ENCODE measurements at regions not wholly inside any gene's neighbourhood (a gene's known extent, or its start where the extent isn't known, plus 50 kb on each side); places are given as distances from the start of the nearest gene placed in this dataset.

- DNase-seq (ENCODE audit: low read depth in 2 of 2), result no peak
- TF ChIP-seq CTCF (IDR thresholded peaks at IDR 0.05; ENCODE audit: low read depth, low read length), result no peak
- no peak overlapping the region for H3K4me3 ChIP-seq (replicated peaks in 1 of 2; ENCODE audit: low read depth in 2 of 2, low read length in 2 of 2)
Observed at GRCh38 chr2:75800456-75800855, 89.7 kb upstream of the GCFC2 start.

DNA sequence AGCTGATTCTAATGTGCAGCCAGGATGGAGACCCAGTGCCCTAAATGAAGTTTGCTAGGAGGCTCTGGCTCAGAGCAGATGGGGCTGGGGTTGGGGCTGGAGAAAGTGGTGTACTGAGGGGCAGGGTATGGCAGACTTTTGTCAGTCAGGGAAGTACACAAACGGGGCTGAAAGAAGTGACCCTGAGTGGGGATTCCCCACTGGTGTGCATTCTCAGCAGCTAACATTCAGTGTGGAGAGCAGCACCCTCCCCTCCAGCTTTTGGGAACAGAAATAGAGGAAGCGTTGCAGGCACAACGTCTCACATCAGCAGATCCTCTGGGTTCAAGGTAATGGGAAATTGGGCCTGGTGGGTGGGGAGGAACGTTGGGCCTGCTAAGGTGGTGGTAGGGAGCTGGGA lies 89.1 kb upstream of the GCFC2 start:
- H3K4me3 ChIP-seq (replicated peaks in 1 of 2; ENCODE audit: low read depth in 2 of 2, low read length in 2 of 2), result no peak overlapping the region
- TF ChIP-seq CTCF (IDR thresholded peaks at IDR 0.05; ENCODE audit: low read depth, low read length), result no peak

DNA sequence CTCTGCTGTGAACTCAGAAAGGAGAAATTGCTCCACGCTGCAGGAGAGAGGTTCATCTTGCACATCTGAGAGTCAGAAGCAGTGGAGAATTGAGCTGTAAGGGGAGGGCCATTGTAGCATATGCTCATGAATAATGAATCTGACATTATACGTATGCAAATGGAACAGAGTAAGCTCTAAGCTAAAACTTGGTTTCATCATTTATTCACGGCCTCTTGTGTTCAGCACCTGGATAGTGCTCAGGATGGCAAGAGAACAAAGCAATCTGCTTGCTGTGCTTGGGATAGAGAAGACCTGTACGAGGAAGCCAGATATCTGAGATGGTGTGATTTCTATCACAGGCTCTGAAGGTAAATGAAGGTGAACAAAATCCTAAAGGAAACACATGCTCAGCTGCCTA lies 87.9 kb upstream of the GCFC2 start:
- DNase-seq (ENCODE audit: low read depth in 2 of 2), result no peak
- H3K4me3 ChIP-seq (replicated peaks in 1 of 2; ENCODE audit: low read depth in 2 of 2, low read length in 2 of 2), result no peak overlapping the region
- no peak for TF ChIP-seq CTCF (IDR thresholded peaks at IDR 0.05; ENCODE audit: low read depth, low read length)

More for the DNA sequence above, 89.1 kb upstream of the GCFC2 start:
- DNase-seq (ENCODE audit: low read depth in 2 of 2), result no peak

- no peak overlapping the region for H3K4me3 ChIP-seq (replicated peaks in 1 of 2; ENCODE audit: low read depth in 2 of 2, low read length in 2 of 2)
- TF ChIP-seq CTCF (IDR thresholded peaks at IDR 0.05; ENCODE audit: low read depth, low read length), result no peak
- no peak for DNase-seq (ENCODE audit: low read depth in 2 of 2)
Observed at GRCh38 chr2:75792996-75793395, 82.3 kb upstream of the GCFC2 start.

- no peak for DNase-seq (ENCODE audit: low read depth in 2 of 2)
Observed at GRCh38 chr2:75792146-75792545, 81.4 kb upstream of the GCFC2 start.

GRCh38 chr2:75790814-75791467 lies 80.2 kb upstream of the GCFC2 start:
- no peak for TF ChIP-seq CTCF (IDR thresholded peaks at IDR 0.05; ENCODE audit: low read depth, low read length)
- no peak overlapping the region for H3K4me3 ChIP-seq (replicated peaks in 1 of 2; ENCODE audit: low read depth in 2 of 2, low read length in 2 of 2)
- no peak for DNase-seq (ENCODE audit: low read depth in 2 of 2)

More at GRCh38 chr2:75792146-75792545, 81.4 kb upstream of the GCFC2 start:
- H3K4me3 ChIP-seq (replicated peaks in 1 of 2; ENCODE audit: low read depth in 2 of 2, low read length in 2 of 2), result no peak overlapping the region
- no peak for TF ChIP-seq CTCF (IDR thresholded peaks at IDR 0.05; ENCODE audit: low read depth, low read length)

Data from cardiac fibroblast (primary cell).